ENCODE measurements at regions not wholly inside any gene's neighbourhood (a gene's known extent, or its start where the extent isn't known, plus 50 kb on each side); places are given as distances from the start of the nearest gene placed in this dataset.

DNA sequence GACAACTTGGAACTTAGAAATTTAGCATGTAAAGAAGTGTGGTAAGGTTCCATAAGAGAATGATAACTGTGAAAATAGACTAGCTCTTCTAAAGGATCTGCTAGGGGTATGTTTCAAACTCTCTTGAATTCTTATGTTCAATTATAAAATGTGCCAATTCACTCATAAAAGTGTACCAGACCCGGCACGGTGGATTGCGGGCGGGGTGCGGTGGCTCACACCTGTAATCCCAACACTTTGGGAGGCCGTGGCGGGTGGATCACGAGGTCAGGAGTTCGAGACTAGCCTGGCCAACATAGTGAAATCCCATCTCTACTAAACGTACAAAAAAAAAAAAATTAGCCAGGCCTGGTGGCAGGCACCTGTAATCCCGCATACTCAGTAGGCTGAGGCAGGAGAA is 105.4 kb upstream of the CAV2 start:
- DNase-seq (ENCODE audit: insufficient read length, low spot score): no peak
- no peak for FAIRE-seq
- TF ChIP-seq, protein P1, sequence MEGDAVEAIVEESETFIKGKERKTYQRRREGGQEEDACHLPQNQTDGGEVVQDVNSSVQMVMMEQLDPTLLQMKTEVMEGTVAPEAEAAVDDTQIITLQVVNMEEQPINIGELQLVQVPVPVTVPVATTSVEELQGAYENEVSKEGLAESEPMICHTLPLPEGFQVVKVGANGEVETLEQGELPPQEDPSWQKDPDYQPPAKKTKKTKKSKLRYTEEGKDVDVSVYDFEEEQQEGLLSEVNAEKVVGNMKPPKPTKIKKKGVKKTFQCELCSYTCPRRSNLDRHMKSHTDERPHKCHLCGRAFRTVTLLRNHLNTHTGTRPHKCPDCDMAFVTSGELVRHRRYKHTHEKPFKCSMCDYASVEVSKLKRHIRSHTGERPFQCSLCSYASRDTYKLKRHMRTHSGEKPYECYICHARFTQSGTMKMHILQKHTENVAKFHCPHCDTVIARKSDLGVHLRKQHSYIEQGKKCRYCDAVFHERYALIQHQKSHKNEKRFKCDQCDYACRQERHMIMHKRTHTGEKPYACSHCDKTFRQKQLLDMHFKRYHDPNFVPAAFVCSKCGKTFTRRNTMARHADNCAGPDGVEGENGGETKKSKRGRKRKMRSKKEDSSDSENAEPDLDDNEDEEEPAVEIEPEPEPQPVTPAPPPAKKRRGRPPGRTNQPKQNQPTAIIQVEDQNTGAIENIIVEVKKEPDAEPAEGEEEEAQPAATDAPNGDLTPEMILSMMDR (IDR thresholded peaks at IDR 0.05; ENCODE audit: insufficient read depth, missing control alignments): no peak

DNA sequence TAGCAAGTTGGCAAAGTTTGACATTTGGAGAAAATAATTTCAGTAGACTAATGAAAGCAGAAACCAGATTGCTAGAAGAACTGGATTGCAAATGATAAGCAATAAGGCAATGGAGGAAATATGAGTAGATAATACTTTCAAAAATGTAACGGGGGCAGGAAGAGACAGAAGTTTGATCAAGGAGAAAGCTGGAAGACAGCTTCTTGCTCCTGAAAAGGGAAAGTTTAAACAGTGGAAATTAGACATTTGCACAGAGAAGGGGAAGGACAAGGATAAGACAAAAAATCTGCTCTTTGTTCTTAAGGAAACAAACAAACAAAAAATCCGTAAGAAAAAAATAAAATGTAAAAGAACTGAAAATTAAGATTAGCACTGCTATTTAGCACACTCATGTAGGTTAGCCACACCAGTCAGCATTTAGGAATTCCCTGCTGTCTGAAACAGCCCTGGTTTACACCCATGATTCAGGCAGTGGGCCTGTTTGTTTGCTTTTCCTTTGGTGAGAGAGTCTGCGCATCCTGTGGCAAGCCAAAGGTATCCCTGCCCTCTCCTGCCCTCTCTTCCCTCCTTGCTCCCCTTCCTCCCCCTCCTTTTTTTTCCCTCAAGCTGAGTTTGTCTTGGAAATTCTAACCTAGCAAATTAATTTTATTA is 104.3 kb upstream of the CAV2 start:
- TF ChIP-seq, protein P1 (IDR thresholded peaks at IDR 0.05; ENCODE audit: insufficient read depth, missing control alignments): no peak
- no peak for FAIRE-seq
- DNase-seq (ENCODE audit: insufficient read length, low spot score): no peak

DNA sequence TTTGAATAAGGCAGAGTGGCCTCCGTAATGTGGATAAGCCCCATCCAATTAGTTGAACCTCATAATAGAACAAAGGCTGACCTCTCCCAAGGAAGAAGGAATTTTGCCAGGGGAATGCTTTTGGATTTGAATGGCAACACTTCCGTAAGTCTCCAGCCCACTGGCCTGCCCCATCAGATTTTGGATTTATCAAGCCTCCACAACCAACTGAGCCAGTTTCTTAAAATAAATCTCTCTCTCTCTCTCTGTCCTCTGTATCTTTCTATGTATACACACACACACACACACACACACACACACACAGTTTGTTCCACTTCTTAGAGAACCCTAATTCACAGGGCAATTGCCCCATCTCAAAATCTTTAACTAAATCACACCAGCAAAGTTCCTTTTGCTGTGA is 100.9 kb upstream of the CAV2 start:
- FAIRE-seq: no peak
- no peak for DNase-seq (ENCODE audit: insufficient read length, low spot score)
- TF ChIP-seq, protein P1 (IDR thresholded peaks at IDR 0.05; ENCODE audit: insufficient read depth, missing control alignments): no peak

DNA sequence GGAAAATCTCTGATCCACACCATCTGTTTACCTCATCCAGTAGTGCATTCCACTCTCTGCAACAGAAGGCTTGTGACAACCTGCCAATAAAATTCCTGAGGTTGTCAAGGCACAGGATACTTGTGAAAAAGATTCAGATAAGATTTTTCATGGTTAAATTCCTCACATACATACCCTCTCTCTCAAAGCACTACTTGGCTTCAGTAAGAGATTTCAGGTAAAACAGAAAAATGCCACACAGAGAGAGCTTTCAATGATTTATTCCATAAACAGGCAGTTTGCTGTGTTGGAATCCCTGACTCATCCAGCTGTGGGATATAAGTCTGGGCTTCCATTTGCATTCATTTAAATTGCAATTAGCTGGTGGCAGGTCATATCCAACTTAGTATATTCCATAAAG is 99.7 kb upstream of the CAV2 start:
- TF ChIP-seq, protein P1 (IDR thresholded peaks at IDR 0.05; ENCODE audit: insufficient read depth, missing control alignments): no peak
- no peak for DNase-seq (ENCODE audit: insufficient read length, low spot score)
- FAIRE-seq: no peak

DNA sequence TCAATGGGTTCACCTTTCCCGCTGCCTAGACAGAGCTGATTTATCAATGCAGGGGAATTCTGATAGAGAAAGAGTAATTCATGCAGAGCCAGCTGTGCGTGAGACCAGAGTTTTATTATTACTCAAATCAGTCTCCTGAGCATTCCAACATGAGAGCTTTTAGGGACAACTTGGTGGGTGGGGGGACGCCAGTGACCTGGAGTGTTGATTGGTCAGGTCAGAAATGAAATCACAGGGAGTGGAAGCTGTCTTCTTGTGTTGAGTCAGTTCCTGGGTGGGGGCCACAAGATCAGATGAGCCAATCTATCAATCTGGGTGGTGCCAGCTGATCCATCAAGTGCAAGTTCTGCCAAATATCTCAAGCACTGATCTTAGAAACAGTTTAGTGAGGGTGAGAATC is 99.0 kb upstream of the CAV2 start:
- TF ChIP-seq, protein P1 (IDR thresholded peaks at IDR 0.05; ENCODE audit: insufficient read depth, missing control alignments): no peak
- FAIRE-seq: no peak
- DNase-seq (ENCODE audit: insufficient read length, low spot score): no peak

DNA sequence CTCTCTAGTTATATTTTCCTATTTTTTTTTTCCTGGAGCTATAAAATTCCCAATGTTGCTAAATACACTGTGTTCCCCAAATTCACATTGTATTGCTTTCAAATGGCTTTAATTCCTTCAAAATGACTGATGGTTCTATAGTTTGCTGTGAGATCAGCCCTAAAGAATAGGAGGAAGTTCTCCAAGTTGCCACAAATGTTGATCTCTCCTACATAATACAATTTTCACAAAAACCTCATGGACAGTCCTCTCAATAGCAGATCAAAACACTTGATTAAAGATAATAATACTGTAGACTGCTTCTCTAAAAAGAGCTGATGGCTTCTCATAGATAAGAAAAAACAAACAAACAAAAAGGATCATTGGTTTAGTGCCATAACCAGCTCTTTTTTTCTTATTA is 97.8 kb upstream of the CAV2 start:
- DNase-seq (ENCODE audit: insufficient read length, low spot score): no peak
- TF ChIP-seq, protein P1 (IDR thresholded peaks at IDR 0.05; ENCODE audit: insufficient read depth, missing control alignments): no peak
- no peak for FAIRE-seq

DNA sequence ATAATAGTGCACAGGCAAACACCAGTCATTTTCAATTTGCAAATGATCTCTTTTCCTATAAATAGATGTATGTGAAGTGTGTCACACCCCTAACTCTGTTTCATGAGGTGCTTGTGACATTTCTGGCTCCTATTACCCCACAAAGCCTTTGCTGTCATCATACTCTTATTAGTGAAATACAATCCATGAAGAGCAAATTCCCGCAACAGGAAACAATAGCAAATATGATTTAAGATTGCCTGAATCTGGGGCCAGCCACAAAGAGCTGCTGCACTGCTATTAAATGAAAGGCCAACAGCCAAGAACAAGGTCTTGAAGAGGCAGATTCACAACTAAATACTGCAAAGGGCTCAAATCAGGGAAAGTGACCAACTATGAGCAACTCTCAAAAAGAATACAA is 96.3 kb upstream of the CAV2 start:
- FAIRE-seq: no peak
- TF ChIP-seq, protein P1 (IDR thresholded peaks at IDR 0.05; ENCODE audit: insufficient read depth, missing control alignments): no peak
- no peak for DNase-seq (ENCODE audit: insufficient read length, low spot score)
